ENCODE measurements at regions not wholly inside any gene's neighbourhood (a gene's known extent, or its start where the extent isn't known, plus 50 kb on each side); places are given as distances from the start of the nearest gene placed in this dataset.
"Not testable (repeated sequence)": the region's sequence is repeated elsewhere in the genome, so short reads cannot be mapped to it uniquely, and the experiment has no call there.

- no peak for TF ChIP-seq CTCF (conservative IDR thresholded peaks at IDR 0.05)
- Mint-ChIP-seq H3K9me3 (no peaks in the 10 kb centered on the region), H3K27ac (ENCODE audit: unreplicated experiment) (no peak overlapping the region), H3K4me1 (peaks cover 42% of the 10 kb centered on the region), H3K4me3 (no peak overlapping the region), H3K27me3 (ENCODE audit: low read depth) (no peaks in the 10 kb centered on the region), H3K36me3 (ENCODE audit: low read depth) (no peaks in the 10 kb centered on the region)
- no peak for DNase-seq (ENCODE audit: low read depth, low spot score)
Observed at GRCh38 chr11:115613986-115614632, 109.9 kb upstream of the CADM1 start.

GRCh38 chr11:115613004-115613403 lies 108.8 kb upstream of the CADM1 start:
- Mint-ChIP-seq H3K27me3 (ENCODE audit: low read depth) (no peaks in the 10 kb centered on the region), H3K4me3 (no peak overlapping the region), H3K4me1 (peaks cover 37% of the 10 kb centered on the region), H3K27ac (ENCODE audit: unreplicated experiment) (no peak overlapping the region), H3K36me3 (ENCODE audit: low read depth) (no peaks in the 10 kb centered on the region), H3K9me3 (no peaks in the 10 kb centered on the region)
- no peak for TF ChIP-seq CTCF (conservative IDR thresholded peaks at IDR 0.05)
- DNase-seq (ENCODE audit: low read depth, low spot score) = no peak

- Mint-ChIP-seq H3K4me1 (peaks cover 29% of the 10 kb centered on the region), H3K27me3 (ENCODE audit: low read depth) (no peaks in the 10 kb centered on the region), H3K4me3 (no peak overlapping the region), H3K36me3 (ENCODE audit: low read depth) (no peaks in the 10 kb centered on the region), H3K27ac (ENCODE audit: unreplicated experiment) (no peak overlapping the region), H3K9me3 (no peaks in the 10 kb centered on the region)
- DNase-seq (ENCODE audit: low read depth, low spot score) = no peak
- no peak for TF ChIP-seq CTCF (conservative IDR thresholded peaks at IDR 0.05)
Observed at GRCh38 chr11:115612046-115612730, 108.0 kb upstream of the CADM1 start.

GRCh38 chr11:115611343-115611742 lies 107.1 kb upstream of the CADM1 start:
- no peak for DNase-seq (ENCODE audit: low read depth, low spot score)
- no peaks in the 10 kb centered on the region for H3K27me3 Mint-ChIP-seq (ENCODE audit: low read depth)
- TF ChIP-seq CTCF (conservative IDR thresholded peaks at IDR 0.05) = no peak

GRCh38 chr11:115610908-115611307 lies 106.7 kb upstream of the CADM1 start:
- H3K36me3 Mint-ChIP-seq (ENCODE audit: low read depth) = no peaks in the 10 kb centered on the region
- H3K27ac Mint-ChIP-seq (ENCODE audit: unreplicated experiment) = no peak overlapping the region
- TF ChIP-seq CTCF (conservative IDR thresholded peaks at IDR 0.05) = no peak
- H3K9me3 Mint-ChIP-seq = no peaks in the 10 kb centered on the region
- no peak for DNase-seq (ENCODE audit: low read depth, low spot score)
- no peak overlapping the region for H3K4me3 Mint-ChIP-seq
- peaks cover 21% of the 10 kb centered on the region for H3K4me1 Mint-ChIP-seq
- no peaks in the 10 kb centered on the region for H3K27me3 Mint-ChIP-seq (ENCODE audit: low read depth)

More at GRCh38 chr11:115611343-115611742, 107.1 kb upstream of the CADM1 start:
- Mint-ChIP-seq H3K27ac (ENCODE audit: unreplicated experiment) (no peak overlapping the region), H3K9me3 (no peaks in the 10 kb centered on the region), H3K4me3 (no peak overlapping the region), H3K4me1 (peaks cover 21% of the 10 kb centered on the region), H3K36me3 (ENCODE audit: low read depth) (no peaks in the 10 kb centered on the region)

- H3K4me1 Mint-ChIP-seq = peaks cover 21% of the 10 kb centered on the region
- not testable (repeated sequence) for H3K36me3 Mint-ChIP-seq (ENCODE audit: low read depth); H3K4me3 Mint-ChIP-seq; DNase-seq (ENCODE audit: low read depth, low spot score); H3K27me3 Mint-ChIP-seq (ENCODE audit: low read depth); H3K9me3 Mint-ChIP-seq; H3K27ac Mint-ChIP-seq (ENCODE audit: unreplicated experiment)
Observed at GRCh38 chr11:115610234-115610633, 106.0 kb upstream of the CADM1 start.
